GM19372 (cell line): ENCODE measurements at regions not wholly inside any gene's neighbourhood (a gene's known extent, or its start where the extent isn't known, plus 50 kb on each side); places are given as distances from the start of the nearest gene placed in this dataset.

ENCODE experiments used
- ATAC-seq: cut with Tn5 transposase; IDR thresholded peaks from one replicate; pipeline ENCODE4 v1.9.1; 2021; ENCODE audit warnings: mild to moderate bottlenecking, low read depth, moderate library complexity; ENCODE audit not compliant: unreplicated experiment

GRCh38 chr10:78981257-78981969 is 87.4 kb upstream of the ZMIZ1 start:
- peak; percentile 84 for ATAC-seq

DNA sequence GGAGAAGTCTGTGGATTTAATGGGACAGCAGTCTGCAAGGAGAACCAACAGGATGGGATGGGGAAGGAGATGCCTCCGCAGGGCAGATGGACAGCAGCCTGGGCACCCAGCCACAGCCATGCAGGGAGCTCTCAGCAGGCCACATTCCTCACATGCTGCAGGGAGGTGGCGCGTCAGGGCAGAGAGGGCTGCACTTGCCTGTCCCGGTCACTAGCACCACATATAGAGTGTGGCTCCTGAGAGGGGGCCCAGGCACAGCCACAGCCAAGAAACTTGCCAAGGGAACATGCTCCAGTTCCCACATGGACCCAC is 86.8 kb upstream of the ZMIZ1 start:
- ATAC-seq: no peak

DNA sequence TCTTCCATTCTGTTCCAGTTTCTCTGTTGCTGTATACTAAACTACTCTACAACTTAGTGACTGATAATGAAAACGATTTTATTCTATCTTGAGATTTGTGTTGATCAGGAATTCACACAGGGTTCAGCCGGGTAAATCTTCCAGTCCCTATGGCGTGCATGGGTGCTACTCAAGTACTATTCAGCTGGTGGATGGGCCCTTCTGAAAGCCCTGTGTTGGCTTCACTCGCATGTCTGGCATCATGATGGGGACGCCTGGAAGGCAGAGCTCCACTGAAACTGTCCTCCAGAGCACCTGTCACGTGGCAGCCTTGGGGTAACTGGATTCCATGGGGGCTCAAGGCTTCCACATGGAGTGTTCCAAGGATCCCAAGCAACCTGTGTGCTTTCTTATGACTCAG is 86.0 kb upstream of the ZMIZ1 start:
- ATAC-seq: no peak

- no peak for ATAC-seq
These were observed 85.2 kb upstream of the ZMIZ1 start for GRCh38 chr10:78983608-78984007.

GRCh38 chr10:78985973-78986818 is 82.6 kb upstream of the ZMIZ1 start:
- ATAC-seq: no peak

DNA sequence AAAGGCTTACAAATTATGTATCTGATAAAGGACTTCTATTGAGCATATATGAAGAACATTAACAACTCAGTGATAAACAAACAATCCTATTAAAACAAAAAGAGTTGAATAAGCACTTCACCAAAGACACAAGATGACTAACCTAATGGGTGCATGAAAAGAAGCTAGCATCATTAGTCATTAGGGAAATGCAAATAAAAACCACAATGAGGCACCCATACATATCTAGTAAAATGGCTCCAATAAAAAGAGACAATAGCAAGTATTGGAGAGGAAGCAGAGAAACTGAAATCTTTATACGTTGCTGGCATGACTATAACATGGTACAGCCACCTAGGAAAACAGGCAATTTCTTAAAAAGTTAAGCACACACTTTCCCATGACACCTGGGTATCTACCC is 77.6 kb upstream of the ZMIZ1 start:
- no peak for ATAC-seq

GRCh38 chr10:78992333-78992732 is 76.4 kb upstream of the ZMIZ1 start:
- ATAC-seq: no peak

DNA sequence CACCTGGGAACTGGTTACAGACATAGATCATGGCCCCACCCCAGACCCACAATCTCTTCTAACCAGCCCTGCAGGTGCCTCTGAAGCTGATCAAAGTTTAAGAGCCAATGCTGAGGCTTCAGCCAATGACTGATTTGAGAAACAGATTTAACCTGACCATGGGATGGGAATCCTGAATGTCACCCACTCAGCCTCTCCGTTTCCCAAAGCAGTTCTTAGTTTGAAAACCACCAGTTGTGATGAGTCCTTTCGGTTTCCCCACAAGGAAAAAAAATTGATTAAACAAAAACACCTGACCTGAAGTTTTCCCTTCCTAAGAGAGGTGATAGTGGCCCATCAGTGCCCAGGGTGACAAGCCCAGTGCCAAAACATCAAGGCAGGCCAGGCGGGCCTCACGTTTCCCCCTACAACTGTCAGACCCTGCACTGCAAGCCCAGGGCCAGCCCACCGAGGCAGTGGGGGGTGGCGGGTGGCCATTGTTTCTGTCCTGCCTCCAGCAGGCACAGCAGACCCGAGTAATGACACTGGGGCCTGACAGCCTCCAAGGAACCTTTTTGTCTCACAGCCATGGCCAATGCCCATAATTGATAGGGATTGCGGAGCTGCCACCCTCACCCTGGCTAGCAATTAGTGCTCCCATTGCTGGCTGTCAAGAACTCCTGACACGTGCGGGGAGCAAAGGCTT is 75.4 kb upstream of the ZMIZ1 start:
- ATAC-seq: no peak

DNA sequence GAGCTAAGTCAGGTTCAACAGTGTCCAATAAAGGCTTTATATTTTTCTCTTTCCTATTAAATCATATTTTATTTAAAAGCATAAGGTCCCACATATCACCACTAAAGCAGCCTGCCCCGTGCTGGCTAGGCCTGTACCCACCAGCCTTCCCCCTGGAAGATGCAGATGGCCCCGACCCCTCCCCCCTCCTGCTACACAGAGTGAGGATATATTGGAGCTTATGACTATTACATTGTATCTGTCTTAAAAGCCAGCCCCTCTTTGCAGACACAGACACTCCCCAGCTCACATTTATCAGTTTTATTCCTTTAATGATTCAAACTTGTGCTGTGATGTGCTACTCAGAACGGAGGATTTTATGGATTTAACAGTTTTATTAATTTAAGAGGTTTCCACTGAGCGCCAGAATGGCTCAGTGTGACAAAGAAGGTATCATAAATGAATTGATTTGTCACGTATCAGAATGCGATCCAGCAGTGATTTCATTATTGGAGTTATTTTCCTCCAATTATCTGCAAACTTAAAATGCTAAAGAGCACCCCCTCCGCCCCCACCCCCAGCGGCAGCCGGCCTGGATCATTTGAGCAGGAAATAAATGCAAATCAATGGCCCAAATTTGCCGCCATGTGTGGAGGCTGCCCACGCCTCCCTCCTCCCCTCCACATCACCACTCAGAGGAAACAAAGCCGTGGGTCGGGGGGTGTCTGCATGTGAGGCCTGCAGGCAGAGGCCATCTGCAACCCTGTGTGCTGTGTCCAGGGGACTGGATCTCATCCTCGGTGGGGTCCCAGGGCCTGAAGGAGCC is 72.6 kb upstream of the ZMIZ1 start:
- no peak for ATAC-seq

GRCh38 chr10:78996792-78997129 is 72.0 kb upstream of the ZMIZ1 start:
- ATAC-seq: no peak

DNA sequence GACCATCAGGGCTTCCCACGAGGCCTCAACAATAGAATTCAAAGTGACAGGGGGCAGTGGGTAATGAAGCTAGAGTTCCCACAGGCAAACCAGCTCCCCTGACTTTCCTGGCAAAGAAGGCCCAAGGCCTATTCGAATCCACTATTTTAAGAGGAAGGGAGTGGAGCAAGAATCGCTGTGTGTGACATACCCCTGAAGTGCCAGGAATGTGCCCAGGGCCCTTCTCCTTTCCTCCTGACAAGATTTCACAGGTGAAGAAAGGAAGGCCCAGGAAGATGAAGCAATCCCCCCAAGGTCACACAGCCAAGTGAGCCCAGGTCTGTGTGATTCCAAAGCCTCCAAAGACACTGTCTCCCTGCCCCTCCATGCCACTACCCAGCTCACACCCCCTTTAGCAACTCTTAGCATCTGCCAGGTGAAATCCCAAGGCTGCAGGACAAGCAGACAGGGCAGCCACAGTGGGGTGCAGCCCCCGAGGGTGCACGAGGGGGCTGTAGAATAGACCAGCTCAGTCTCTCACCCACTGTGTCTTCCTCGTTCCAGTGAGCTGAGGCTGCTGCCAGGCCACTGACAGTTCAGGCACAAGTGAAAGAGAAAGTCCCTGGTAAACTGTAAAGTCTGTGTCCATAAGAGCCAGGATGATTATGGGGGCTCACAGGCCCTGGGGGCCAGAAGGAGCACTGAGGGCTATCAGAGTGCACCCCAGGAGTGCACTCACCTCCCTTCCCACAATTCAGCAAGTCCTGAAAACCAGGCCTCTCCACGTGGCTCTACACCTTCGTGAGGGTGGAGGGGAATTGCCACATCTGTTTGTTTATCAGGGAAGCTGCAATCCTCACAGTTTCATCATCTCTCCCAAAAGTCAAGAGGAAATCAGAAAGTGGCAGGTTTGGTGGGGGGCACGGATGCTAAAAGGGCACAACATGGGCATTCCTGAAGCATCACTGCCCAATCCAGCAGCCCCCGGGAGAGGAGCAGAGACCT is 70.8 kb upstream of the ZMIZ1 start:
- no peak for ATAC-seq

GRCh38 chr10:79001082-79001885 is 67.5 kb upstream of the ZMIZ1 start:
- no peak for ATAC-seq

GRCh38 chr10:79002336-79002735 is 66.4 kb upstream of the ZMIZ1 start:
- ATAC-seq: no peak

DNA sequence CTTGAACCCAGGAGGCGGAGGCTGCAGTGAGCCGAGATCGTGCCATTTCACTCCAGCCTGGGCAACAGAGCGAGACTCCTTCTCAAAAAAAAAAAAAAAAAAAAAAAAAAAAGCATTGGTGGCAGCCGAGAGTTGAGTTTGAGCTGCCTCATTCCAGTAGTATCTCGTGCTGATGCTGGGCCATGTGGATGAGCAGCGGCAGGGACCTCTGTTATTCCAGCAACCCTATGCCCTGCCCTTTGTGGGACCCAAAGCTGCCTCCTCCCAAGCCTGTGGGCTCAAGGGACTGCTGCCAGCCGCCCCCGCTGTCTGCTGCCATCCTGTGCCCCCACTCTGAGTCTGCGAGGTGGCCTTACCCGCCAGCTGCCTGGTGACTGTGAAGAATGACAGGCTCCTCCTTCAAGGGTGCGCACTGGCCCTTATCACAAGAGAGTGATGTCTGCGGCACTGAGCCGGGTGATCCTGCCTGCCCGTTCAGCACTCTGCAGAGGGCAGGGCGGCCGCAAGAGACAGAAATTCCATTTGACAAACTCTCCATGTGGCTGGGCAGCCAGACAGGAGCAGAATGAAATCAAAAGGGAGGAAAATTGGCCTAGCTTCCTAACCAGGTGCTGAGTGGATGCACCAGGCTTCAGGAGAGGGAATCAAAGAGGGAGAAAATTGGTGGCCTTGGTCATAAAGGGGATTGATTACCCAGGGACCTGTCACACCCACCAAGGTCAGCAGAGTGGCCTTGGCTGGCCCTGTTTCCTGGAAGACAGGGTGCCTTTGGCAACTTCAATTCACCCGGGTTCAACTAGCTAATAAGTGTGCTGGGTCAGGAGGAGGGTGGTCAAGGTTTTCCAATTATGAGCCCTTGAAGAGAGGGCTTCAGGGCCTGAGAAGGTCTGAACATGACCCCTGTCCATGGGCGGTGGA is 65.3 kb upstream of the ZMIZ1 start:
- ATAC-seq: no peak

DNA sequence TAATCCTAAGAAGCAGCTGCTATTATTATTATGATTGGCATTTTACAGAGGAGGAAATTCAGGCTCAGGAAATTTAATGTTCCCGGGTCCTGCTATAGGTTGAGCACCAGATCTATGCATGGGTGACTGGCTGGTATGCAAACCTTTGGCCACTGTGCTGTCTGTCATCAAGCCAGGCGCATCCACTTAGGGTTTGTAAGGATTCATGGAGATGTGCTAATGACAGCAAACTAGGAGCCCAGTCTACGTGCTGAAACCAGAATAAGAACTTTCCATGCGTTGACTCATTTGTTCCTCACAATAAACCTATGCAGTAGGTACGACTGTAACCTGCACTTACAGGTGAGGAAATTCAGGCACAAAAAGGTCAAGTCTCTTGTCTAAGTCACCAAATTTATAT is 64.5 kb upstream of the ZMIZ1 start:
- ATAC-seq: no peak

DNA sequence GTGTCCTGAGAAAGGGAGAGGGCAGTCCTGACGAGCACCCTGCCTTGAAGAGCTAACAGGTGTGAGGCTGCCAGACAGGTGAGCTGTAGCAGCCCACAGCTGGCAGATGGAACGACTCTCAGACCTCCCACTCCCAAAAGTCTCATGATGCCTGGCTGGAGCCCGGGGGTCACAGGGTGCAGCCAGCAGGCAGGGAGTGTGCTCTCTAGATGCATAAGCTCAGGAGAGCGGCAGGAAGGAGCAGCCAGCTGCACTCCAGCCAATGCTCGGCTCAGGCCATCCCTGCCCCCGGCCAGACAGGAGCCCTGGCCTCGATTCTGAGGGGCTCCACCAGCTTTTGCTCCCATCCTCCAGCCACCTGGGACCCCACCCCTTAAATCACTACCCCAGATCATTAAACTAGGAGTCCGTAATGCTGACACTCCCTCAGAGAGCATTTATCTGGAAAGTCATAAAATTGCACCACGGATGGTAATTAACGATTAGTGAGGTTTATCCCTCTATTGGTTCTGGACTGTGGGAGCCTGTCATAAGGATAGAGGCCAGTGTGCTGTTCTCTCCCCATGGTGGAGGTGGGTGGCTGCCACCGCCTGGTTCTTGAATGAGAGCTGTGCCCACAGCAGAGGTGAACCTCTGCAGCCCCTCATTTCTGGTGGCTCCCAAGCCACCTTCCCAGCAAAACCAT is 63.5 kb upstream of the ZMIZ1 start:
- no peak for ATAC-seq

- no peak for ATAC-seq
These were observed 61.7 kb upstream of the ZMIZ1 start for GRCh38 chr10:79007018-79007417.
